Kidney epithelial cell (primary cell): ENCODE measurements at regions not wholly inside any gene's neighbourhood (a gene's known extent, or its start where the extent isn't known, plus 50 kb on each side); places are given as distances from the start of the nearest gene placed in this dataset.

ENCODE experiments used
- DNase-seq: peaks from one replicate; pipeline ENCODE4 v3.0.0-alpha.2; 2010; ENCODE audit warnings: low read depth
- H3K27me3 ChIP-seq: 2 replicates; pipeline ENCODE4 v1.6.0; 2011; ENCODE audit warnings: low read length; ENCODE audit not compliant: control insufficient read depth, insufficient read depth
- H3K36me3 ChIP-seq: 2 replicates; pipeline ENCODE4 v1.5.1; 2011; ENCODE audit warnings: low read length; ENCODE audit not compliant: control insufficient read depth, insufficient read depth
- H3K4me3 ChIP-seq: 2 replicates; pipeline ENCODE4 v1.5.1; 2011; ENCODE audit warnings: low read depth, mild to moderate bottlenecking, control low read depth, low read length
- CTCF ChIP-seq: IDR thresholded peaks from 2 replicates; pipeline ENCODE4 v1.5.1; 2011; ENCODE audit warnings: mild to moderate bottlenecking, moderate library complexity, low read length, control low read depth, inconsistent platforms; ENCODE audit not compliant: insufficient read depth, poor library complexity, severe bottlenecking

DNA sequence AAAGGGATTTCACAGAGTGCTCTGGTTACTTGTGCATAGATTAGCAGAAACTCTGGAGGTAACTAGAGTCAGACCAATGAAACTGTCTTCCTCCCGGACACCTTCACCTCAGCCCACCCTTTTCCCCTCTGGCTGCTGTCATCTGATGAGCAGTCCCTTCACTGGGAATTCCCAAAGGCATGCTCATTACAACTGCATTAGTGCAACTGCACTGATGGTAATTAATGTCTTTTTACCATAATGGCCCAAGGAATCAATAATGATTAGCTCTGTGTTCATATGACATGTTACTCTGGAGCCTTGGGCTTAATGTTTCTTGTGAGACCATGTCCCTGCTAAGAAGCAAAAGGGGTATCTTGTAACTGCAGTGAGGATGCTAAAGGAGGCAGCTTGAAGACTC, 304.5 kb downstream of the GRIN2B start:
- Histone ChIP-seq H3K27me3 (no peaks in the 10 kb centered on the region), H3K36me3 (no peaks in the 10 kb centered on the region), H3K4me3 (no peak overlapping the region)
- no peak for TF ChIP-seq CTCF
- no peak for DNase-seq

DNA sequence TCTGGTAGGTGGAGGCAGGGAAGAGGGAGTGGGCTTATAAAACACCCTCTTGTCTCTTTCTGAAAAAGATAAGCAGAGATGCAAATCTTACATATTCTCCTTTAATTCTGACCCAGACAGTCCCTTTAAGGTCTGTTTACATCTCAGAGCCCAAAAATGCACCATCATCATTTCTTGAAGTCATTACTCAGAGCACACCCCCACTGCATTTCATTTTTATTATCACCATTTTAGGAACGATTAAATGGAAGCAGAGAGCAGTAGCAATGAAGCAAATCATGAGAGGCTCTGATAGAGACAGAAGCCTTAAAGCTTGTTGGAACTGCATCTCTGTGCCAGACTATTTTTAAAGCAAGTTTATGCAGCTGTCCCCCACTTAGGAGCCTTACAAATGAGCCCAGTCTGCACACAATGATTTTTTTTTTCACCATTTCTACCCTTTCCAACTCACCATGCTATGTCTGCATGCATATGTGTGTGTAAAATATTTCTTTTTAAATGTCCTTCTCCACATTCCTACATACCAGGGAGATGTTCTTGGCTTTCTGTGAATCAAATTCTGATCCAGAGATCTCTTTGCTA, 311.0 kb downstream of the GRIN2B start:
- TF ChIP-seq CTCF: no peak
- DNase-seq: no peak

DNA sequence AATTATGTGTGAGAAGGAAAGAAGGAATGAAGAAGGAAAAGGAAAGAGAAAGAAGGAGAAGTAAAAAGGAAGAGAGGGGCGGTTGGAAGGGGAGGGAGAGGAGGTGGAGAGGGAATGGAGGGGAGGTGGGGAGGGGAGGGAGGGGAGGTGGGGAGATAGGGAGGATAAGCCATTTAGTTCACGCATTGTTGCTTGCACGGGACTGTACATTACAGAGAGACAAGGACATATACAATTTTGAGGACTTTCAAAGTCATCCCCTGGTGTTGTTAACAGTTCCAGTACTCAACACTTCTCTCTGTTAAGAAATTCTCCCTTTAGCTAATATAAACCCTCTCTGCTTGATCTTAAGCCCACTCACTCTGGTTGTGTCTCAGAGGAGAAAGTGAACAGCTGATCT, 312.5 kb downstream of the GRIN2B start:
- no peaks in the 10 kb centered on the region for H3K27me3 ChIP-seq
- TF ChIP-seq CTCF: no peak
- no peaks in the 10 kb centered on the region for H3K36me3 ChIP-seq
- no peak for DNase-seq
- H3K4me3 ChIP-seq: no peak overlapping the region

More for the DNA sequence above, 311.0 kb downstream of the GRIN2B start:
- H3K27me3 ChIP-seq: no peaks in the 10 kb centered on the region
- no peak overlapping the region for H3K4me3 ChIP-seq
- H3K36me3 ChIP-seq: no peaks in the 10 kb centered on the region

- H3K4me3 ChIP-seq: no peak overlapping the region
- H3K36me3 ChIP-seq: no peaks in the 10 kb centered on the region
- no peak for TF ChIP-seq CTCF
- H3K27me3 ChIP-seq: no peaks in the 10 kb centered on the region
- no peak for DNase-seq
Observed at GRCh38 chr12:13666806-13667205, 314.6 kb downstream of the GRIN2B start.

DNA sequence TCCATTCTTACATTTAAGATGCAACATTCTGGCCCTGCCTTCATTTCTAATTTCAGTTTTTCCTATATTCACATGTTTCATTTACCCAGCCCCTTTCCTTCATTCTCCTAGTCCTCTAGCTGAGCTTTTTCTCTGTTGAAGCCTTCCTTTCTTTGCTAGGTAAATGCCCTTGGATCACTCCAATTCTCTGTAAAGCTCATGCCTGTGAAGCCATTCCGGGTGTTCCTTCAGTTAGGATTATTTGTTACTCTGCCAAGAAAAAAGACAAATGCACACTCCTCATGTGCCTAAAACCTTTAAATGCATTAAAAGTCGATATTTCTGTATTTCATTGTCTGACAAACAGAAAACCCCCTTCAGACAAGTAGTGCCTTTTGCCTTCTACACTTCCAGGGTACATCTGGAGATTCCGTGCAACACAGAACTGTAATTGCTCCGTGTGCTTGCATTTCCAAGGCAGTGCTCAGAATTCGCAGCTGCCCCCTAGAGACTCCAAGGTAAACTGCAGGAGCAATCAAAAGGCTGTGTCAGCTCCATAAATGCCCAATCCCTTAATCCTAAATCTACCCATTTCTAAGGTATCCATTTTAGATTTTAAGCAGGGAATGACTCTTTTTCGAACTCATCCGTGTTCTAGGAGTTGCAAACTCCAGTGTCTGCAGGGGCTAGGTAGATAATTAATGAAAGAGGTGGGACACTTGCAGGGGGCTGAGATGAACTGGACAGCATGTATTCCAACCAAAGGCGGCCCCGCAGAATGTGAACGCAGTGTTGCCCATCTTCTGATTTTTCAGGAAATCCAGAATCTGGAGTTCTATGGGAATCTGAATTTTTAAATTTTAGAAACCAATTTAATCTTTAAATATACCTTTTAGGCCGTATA, 320.2 kb downstream of the GRIN2B start:
- H3K36me3 ChIP-seq: no peaks in the 10 kb centered on the region

More for the DNA sequence above, 320.2 kb downstream of the GRIN2B start:
- DNase-seq: peak; percentile 9
- Histone ChIP-seq H3K27me3 (no peaks in the 10 kb centered on the region), H3K4me3 (no peak overlapping the region)
- TF ChIP-seq CTCF: peak; percentile 91
